ENCODE measurements at regions not wholly inside any gene's neighbourhood (a gene's known extent, or its start where the extent isn't known, plus 50 kb on each side); places are given as distances from the start of the nearest gene placed in this dataset.
"Not testable (repeated sequence)": the region's sequence is repeated elsewhere in the genome, so short reads cannot be mapped to it uniquely, and the experiment has no call there.

- no peak for TF ChIP-seq CTCF (IDR thresholded peaks at IDR 0.05; ENCODE audit: unreplicated experiment)
- no peak for DNase-seq (ENCODE audit: low spot score)
- Mint-ChIP-seq H3K27ac (ENCODE audit: unreplicated experiment) (no peak overlapping the region), H3K4me3 (ENCODE audit: unreplicated experiment) (no peak overlapping the region), H3K36me3 (ENCODE audit: low read depth, unreplicated experiment) (no peaks in the 10 kb centered on the region), H3K4me1 (ENCODE audit: unreplicated experiment) (no peaks in the 10 kb centered on the region), H3K9me3 (ENCODE audit: unreplicated experiment) (no peaks in the 10 kb centered on the region), H3K27me3 (ENCODE audit: unreplicated experiment) (no peaks in the 10 kb centered on the region)
These were observed 294.6 kb upstream of the MIR17HG start for GRCh38 chr13:91052876-91053275.

- no peaks in the 10 kb centered on the region for H3K4me1 Mint-ChIP-seq (ENCODE audit: unreplicated experiment)
- H3K27ac Mint-ChIP-seq (ENCODE audit: unreplicated experiment): no peak overlapping the region
- H3K4me3 Mint-ChIP-seq (ENCODE audit: unreplicated experiment): no peak overlapping the region
- TF ChIP-seq CTCF (IDR thresholded peaks at IDR 0.05; ENCODE audit: unreplicated experiment): no peak
- H3K9me3 Mint-ChIP-seq (ENCODE audit: unreplicated experiment): no peaks in the 10 kb centered on the region
- no peak for DNase-seq (ENCODE audit: low spot score)
- H3K36me3 Mint-ChIP-seq (ENCODE audit: low read depth, unreplicated experiment): no peaks in the 10 kb centered on the region
- H3K27me3 Mint-ChIP-seq (ENCODE audit: unreplicated experiment): no peaks in the 10 kb centered on the region
These were observed 294.0 kb upstream of the MIR17HG start for GRCh38 chr13:91053318-91054065.

DNA sequence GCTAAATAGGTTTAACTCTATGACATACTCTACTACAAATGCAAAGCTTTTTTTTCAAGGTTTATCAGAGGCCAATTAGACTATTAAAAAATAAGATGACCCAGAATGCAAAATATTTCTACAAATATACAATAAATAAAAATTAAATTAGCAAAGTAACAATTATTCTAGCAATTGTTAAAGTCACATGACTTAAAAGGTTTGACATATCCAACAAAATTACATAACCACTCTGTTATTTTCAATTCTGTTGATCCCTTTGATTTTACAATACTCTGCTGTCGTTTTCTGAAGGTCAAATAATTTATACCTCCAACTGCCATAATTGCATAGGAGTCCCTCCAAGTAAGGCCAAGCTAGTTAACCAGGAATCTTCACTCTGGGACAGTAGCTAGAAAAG lies 292.6 kb upstream of the MIR17HG start:
- H3K27ac Mint-ChIP-seq (ENCODE audit: unreplicated experiment): no peak overlapping the region
- no peak for DNase-seq (ENCODE audit: low spot score)
- H3K36me3 Mint-ChIP-seq (ENCODE audit: low read depth, unreplicated experiment): no peaks in the 10 kb centered on the region
- no peak overlapping the region for H3K4me3 Mint-ChIP-seq (ENCODE audit: unreplicated experiment)
- no peaks in the 10 kb centered on the region for H3K27me3 Mint-ChIP-seq (ENCODE audit: unreplicated experiment)
- no peak for TF ChIP-seq CTCF (IDR thresholded peaks at IDR 0.05; ENCODE audit: unreplicated experiment)
- no peaks in the 10 kb centered on the region for H3K9me3 Mint-ChIP-seq (ENCODE audit: unreplicated experiment)
- no peaks in the 10 kb centered on the region for H3K4me1 Mint-ChIP-seq (ENCODE audit: unreplicated experiment)

GRCh38 chr13:91056746-91057145 lies 290.7 kb upstream of the MIR17HG start:
- Mint-ChIP-seq H3K4me3 (ENCODE audit: unreplicated experiment) (no peak overlapping the region), H3K36me3 (ENCODE audit: low read depth, unreplicated experiment) (no peaks in the 10 kb centered on the region), H3K9me3 (ENCODE audit: unreplicated experiment) (no peaks in the 10 kb centered on the region), H3K4me1 (ENCODE audit: unreplicated experiment) (no peaks in the 10 kb centered on the region), H3K27me3 (ENCODE audit: unreplicated experiment) (no peaks in the 10 kb centered on the region), H3K27ac (ENCODE audit: unreplicated experiment) (no peak overlapping the region)
- no peak for TF ChIP-seq CTCF (IDR thresholded peaks at IDR 0.05; ENCODE audit: unreplicated experiment)
- DNase-seq (ENCODE audit: low spot score): no peak

GRCh38 chr13:91057507-91057906 lies 290.0 kb upstream of the MIR17HG start:
- not testable (repeated sequence) for H3K36me3 Mint-ChIP-seq (ENCODE audit: low read depth, unreplicated experiment); H3K27me3 Mint-ChIP-seq (ENCODE audit: unreplicated experiment); H3K4me3 Mint-ChIP-seq (ENCODE audit: unreplicated experiment); H3K4me1 Mint-ChIP-seq (ENCODE audit: unreplicated experiment); H3K27ac Mint-ChIP-seq (ENCODE audit: unreplicated experiment); DNase-seq (ENCODE audit: low spot score); H3K9me3 Mint-ChIP-seq (ENCODE audit: unreplicated experiment)
